H1 (cell line): ENCODE measurements at regions not wholly inside any gene's neighbourhood (a gene's known extent, or its start where the extent isn't known, plus 50 kb on each side); places are given as distances from the start of the nearest gene placed in this dataset.

Experiments used
- CTCF ChIA-PET: fragments of 300-600 bp; sonication (Branson Sonifier 250); formaldehyde crosslinking; loops from one replicate; lab custom pipeline; 2021; ENCODE audit not compliant: partially characterized antibody; lab: Charles Lee
- POLR2A ChIA-PET: fragments of 300-600 bp; sonication (Branson Sonifier 250); formaldehyde crosslinking; loops from one replicate; lab custom pipeline; 2021; ENCODE audit warnings: inconsistent platforms; ENCODE audit not compliant: partially characterized antibody; lab: Charles Lee
- DNase-seq, 2 experiments: peaks; one replicate each; pipeline versions ENCODE4 v3.0.0 to v3.0.0-alpha.2; 2010 to 2022; ENCODE audit warnings: low spot score in 2 of 2, low read depth in 1 of 2, mixed read lengths in 1 of 2
- FAIRE-seq: peaks from 2 replicates; lab custom pipeline; 2011; peaks lifted over from hg19 to GRCh38; lab: Jason Lieb, UNC
- H2AFZ ChIP-seq: 2 replicates; pipeline ENCODE4 v1.8.1; 2012; ENCODE audit warnings: low read length, inconsistent platforms
- H2AK5ac ChIP-seq: 2 replicates; pipeline ENCODE4 v1.6.1; 2013; ENCODE audit warnings: low read depth, low read length
- H2BK120ac ChIP-seq: replicated peaks from 2 replicates; pipeline ENCODE3; 2013; ENCODE audit warnings: low read depth, low read length, inconsistent platforms
- H2BK12ac ChIP-seq: 2 replicates; pipeline ENCODE4 v1.6.1; 2013; ENCODE audit warnings: low read depth, low read length
- H2BK15ac ChIP-seq: 2 replicates; pipeline ENCODE4 v1.6.1; 2013; ENCODE audit warnings: low read length
- H2BK20ac ChIP-seq: 2 replicates; pipeline ENCODE4 v1.6.1; 2013; ENCODE audit warnings: low read length
- H2BK5ac ChIP-seq: 2 replicates; pipeline ENCODE4 v1.6.1; 2013; ENCODE audit warnings: low read depth, low read length
- H3K14ac ChIP-seq: 2 replicates; pipeline ENCODE4 v1.6.1; 2013; ENCODE audit warnings: inconsistent platforms; ENCODE audit not compliant: insufficient read length
- H3K18ac ChIP-seq: 2 replicates; pipeline ENCODE4 v1.6.1; 2013; ENCODE audit warnings: low read length; ENCODE audit errors: extremely low read depth
- H3K23ac ChIP-seq: 2 replicates; pipeline ENCODE4 v1.6.1; 2013; ENCODE audit warnings: inconsistent platforms; ENCODE audit not compliant: insufficient read length
- H3K23me2 ChIP-seq: 2 replicates; pipeline ENCODE4 v1.6.1; 2013; ENCODE audit warnings: low read depth, low read length
- H3K27ac ChIP-seq: 2 replicates; pipeline ENCODE4 v1.6.1; 2011; ENCODE audit warnings: low read depth, low read length, inconsistent platforms
- H3K27me3 ChIP-seq, 4 experiments: replicated peaks in 1 of 4; 1 replicate in 1 of 4; 2 replicates in 3 of 4; pipeline versions ENCODE4 v1.6.1 to v1.8.1; 2011 to 2013; ENCODE audit warnings: low read length in 3 of 4, mild to moderate bottlenecking in 3 of 4, inconsistent platforms in 2 of 4, mixed read lengths in 2 of 4, moderate library complexity in 1 of 4; ENCODE audit not compliant: control insufficient read depth in 3 of 4, insufficient read depth in 3 of 4; ENCODE audit errors: extremely low read depth in 1 of 4
- H3K36me3 ChIP-seq, 4 experiments: 2 replicates each; pipeline versions ENCODE4 v1.6.1 to v1.8.1; 2011 to 2013; ENCODE audit warnings: mild to moderate bottlenecking in 4 of 4, low read length in 3 of 4, moderate library complexity in 2 of 4, control low read depth in 1 of 4, inconsistent platforms in 1 of 4; ENCODE audit not compliant: insufficient read depth in 4 of 4, control insufficient read depth in 2 of 4
- H3K4ac ChIP-seq: replicated peaks from 2 replicates; pipeline ENCODE3; 2013; ENCODE audit warnings: low read length, low read depth, mixed read lengths, inconsistent platforms; ENCODE audit not compliant: insufficient read length
- H3K4me1 ChIP-seq, 4 experiments: replicated peaks in 1 of 4; 1 replicate in 1 of 4; 2 replicates in 3 of 4; pipeline versions ENCODE4 v1.6.1 to v1.8.1; 2011 to 2013; ENCODE audit warnings: low read length in 3 of 4, inconsistent platforms in 2 of 4, mixed read lengths in 1 of 4; ENCODE audit not compliant: insufficient read depth in 4 of 4, control insufficient read depth in 3 of 4
- H3K4me2 ChIP-seq, 2 experiments: 2 replicates each; pipeline versions ENCODE4 v1.6.1 to v1.8.1; 2011 to 2013; ENCODE audit warnings: low read depth in 2 of 2, low read length in 2 of 2, control low read depth in 1 of 2, inconsistent platforms in 1 of 2, mild to moderate bottlenecking in 1 of 2; ENCODE audit not compliant: insufficient read depth in 1 of 2
- H3K4me3 ChIP-seq, 4 experiments: fragments of 200-600, 300-600 bp in 1 of 4; sonication (generic), shearing (Covaris generic), sonication (Bioruptor Twin) in 1 of 4; 2 replicates each; pipeline versions ENCODE4 v1.5.1 to v1.8.1; 2011 to 2016; ENCODE audit warnings: low read length in 4 of 4, low read depth in 3 of 4, control low read depth in 2 of 4, inconsistent platforms in 2 of 4, mild to moderate bottlenecking in 2 of 4, mixed read lengths in 1 of 4, moderate library complexity in 1 of 4; ENCODE audit not compliant: insufficient read depth in 2 of 4; ENCODE audit errors: extremely low read depth in 1 of 4
- H3K56ac ChIP-seq: replicated peaks from 2 replicates; pipeline ENCODE3; 2013; ENCODE audit warnings: low read depth, mild to moderate bottlenecking, mixed read lengths, low read length, inconsistent platforms; ENCODE audit not compliant: insufficient read length
- H3K79me1 ChIP-seq: 2 replicates; pipeline ENCODE4 v1.6.1; 2013; ENCODE audit warnings: low read depth, low read length, control low read depth
- H3K79me2 ChIP-seq, 2 experiments: 2 replicates each; pipeline versions ENCODE4 v1.6.1 to v1.8.1; 2012 to 2013; ENCODE audit warnings: low read length in 2 of 2, mild to moderate bottlenecking in 2 of 2, inconsistent platforms in 1 of 2; ENCODE audit not compliant: insufficient read depth in 2 of 2, control insufficient read depth in 1 of 2
- H3K9ac ChIP-seq, 4 experiments: replicated peaks in 1 of 4; 1 replicate in 1 of 4; 2 replicates in 3 of 4; pipeline versions ENCODE4 v1.6.1 to v1.8.1; 2011 to 2013; ENCODE audit warnings: low read depth in 3 of 4, low read length in 3 of 4, control low read depth in 2 of 4, mild to moderate bottlenecking in 2 of 4, moderate library complexity in 2 of 4, inconsistent platforms in 1 of 4; ENCODE audit errors: extremely low read depth in 1 of 4
- H3K9me3 ChIP-seq, 2 experiments: 2 replicates each; pipeline versions ENCODE4 v1.6.1 to v1.8.1; 2012 to 2013; ENCODE audit warnings: mild to moderate bottlenecking in 2 of 2, moderate library complexity in 2 of 2, control low read depth in 1 of 2, inconsistent platforms in 1 of 2, low read depth in 1 of 2, low read length in 1 of 2, mixed read lengths in 1 of 2; ENCODE audit not compliant: insufficient read depth in 2 of 2
- H4K20me1 ChIP-seq, 2 experiments: replicated peaks in 1 of 2; 2 replicates each; pipeline versions ENCODE3 to v1.8.1; 2011 to 2013; ENCODE audit warnings: inconsistent platforms in 2 of 2, low read length in 2 of 2, mild to moderate bottlenecking in 1 of 2; ENCODE audit not compliant: insufficient read depth in 2 of 2, control insufficient read depth in 1 of 2
- H4K5ac ChIP-seq: 2 replicates; pipeline ENCODE4 v1.6.1; 2013; ENCODE audit warnings: low read length, low read depth, mixed read lengths, inconsistent platforms; ENCODE audit not compliant: insufficient read length
- H4K8ac ChIP-seq: 2 replicates; pipeline ENCODE4 v1.8.0; 2013; ENCODE audit warnings: mild to moderate bottlenecking, moderate library complexity, low read length, inconsistent platforms; ENCODE audit not compliant: insufficient read depth; ENCODE audit errors: extremely low read depth
- H4K91ac ChIP-seq: replicated peaks from 2 replicates; pipeline ENCODE3; 2013; ENCODE audit warnings: low read length, mixed read lengths, inconsistent platforms; ENCODE audit not compliant: insufficient read length
- ATF3 ChIP-seq: IDR thresholded peaks from 2 replicates; pipeline ENCODE4 v1.6.1; 2011; ENCODE audit warnings: low read depth, mild to moderate bottlenecking, low read length; ENCODE audit not compliant: insufficient read depth
- BRCA1 ChIP-seq: IDR thresholded peaks from 2 replicates; pipeline ENCODE4 v1.6.1; 2012; ENCODE audit warnings: low read depth, low read length, improper control_type of control experiment
- CTCF ChIP-seq, 3 experiments: IDR thresholded peaks; 1 replicate in 2 of 3; 2 replicates in 1 of 3; pipeline versions ENCODE4 v1.5.1 to v1.6.1; 2011; ENCODE audit warnings: low read length in 3 of 3, mild to moderate bottlenecking in 3 of 3, inconsistent platforms in 2 of 3, low read depth in 1 of 3, moderate library complexity in 1 of 3; ENCODE audit not compliant: insufficient read depth in 1 of 3; ENCODE audit errors: control extremely low read depth in 1 of 3
- KDM4A ChIP-seq: IDR thresholded peaks from one replicate; pipeline ENCODE4 v1.7.1; 2012; ENCODE audit warnings: low read depth, mild to moderate bottlenecking, moderate library complexity, low read length, inconsistent platforms; ENCODE audit not compliant: severe bottlenecking
- MAX ChIP-seq: IDR thresholded peaks from 2 replicates; pipeline ENCODE4 v1.6.1; 2012; ENCODE audit warnings: inconsistent platforms
- POLR2AphosphoS5 ChIP-seq: IDR thresholded peaks from 2 replicates; pipeline ENCODE4 v1.6.1; 2011; ENCODE audit warnings: low read depth, low read length
- RFX5 ChIP-seq: IDR thresholded peaks from 2 replicates; pipeline ENCODE4 v1.6.1; 2011; ENCODE audit warnings: low read depth, low read length, improper control_type of control experiment, borderline replicate concordance
- WGBS, 2 experiments: shearing (Covaris generic) in 1 of 2; methylation state at CpG; one replicate each; pipeline versions ENCODE4 v1.1.6 to v1.1.7; 2013 to 2015; ENCODE audit warnings: low lambda C conversion rate in 2 of 2, mixed read lengths in 2 of 2, inconsistent platforms in 1 of 2, low coverage in 1 of 2, missing lambda C conversion rate in 1 of 2; ENCODE audit not compliant: insufficient replicate concordance in 2 of 2, insufficient coverage in 1 of 2, insufficient read length in 1 of 2; ENCODE audit errors: extremely low coverage in 1 of 2, missing lambda C conversion rate in 1 of 2; 5-methylcytosine and 5-hydroxymethylcytosine counted together

- CTCF ChIA-PET, result no interaction called here
- no peak for FAIRE-seq
- H2BK120ac ChIP-seq, result no peak overlapping the region
Observed at GRCh38 chr1:181353526-181353925, 129.8 kb upstream of the CACNA1E start.

More at GRCh38 chr1:181353526-181353925, 129.8 kb upstream of the CACNA1E start:
- Histone ChIP-seq H3K36me3 (no peaks in the 10 kb centered on the region), H3K79me2 (no peaks in the 10 kb centered on the region), H4K8ac (no peak overlapping the region), H2AFZ (no peak overlapping the region), H3K9me3 (no peaks in the 10 kb centered on the region), H2BK12ac (no peak overlapping the region), H2BK15ac (no peak overlapping the region), H3K23me2 (no peaks in the 10 kb centered on the region; the same call in 1 of the 2 replicates), H2BK20ac (no peak overlapping the region)
- 93% methylated on average over 1 of the region's 1 CpG; no CpG with 5 or more reads in 1 of the 2 experiments for WGBS, 2 experiments
- TF ChIP-seq CTCF (IDR thresholded peaks at IDR 0.05; ENCODE audit: control extremely low read depth in 1 of 3, insufficient read depth in 1 of 3, low read depth in 1 of 3, low read length in 3 of 3), result no peak
- TF ChIP-seq RFX5, result no peak
- no peak for TF ChIP-seq MAX
- no peak for TF ChIP-seq KDM4A
- no peak for TF ChIP-seq BRCA1
- no peak for TF ChIP-seq ATF3
- TF ChIP-seq POLR2AphosphoS5, result no peak
- TF ChIP-seq, all 59 proteins: peak for 0
- no peak for DNase-seq
- Histone ChIP-seq H4K20me1 (no peaks in the 10 kb centered on the region), H4K91ac (no peak overlapping the region), H3K79me1 (no peaks in the 10 kb centered on the region), H3K14ac (no peak overlapping the region), H3K4me1 (no peaks in the 10 kb centered on the region), H3K27me3 (no peaks in the 10 kb centered on the region), H3K9ac (no peak overlapping the region), H3K4ac (no peak overlapping the region), H2AK5ac (no peak overlapping the region), H3K4me2 (no peak overlapping the region), H2BK5ac (no peak overlapping the region), H3K23ac (no peak overlapping the region), H3K4me3 (no peak overlapping the region), H4K5ac (no peak overlapping the region), H3K18ac (no peak overlapping the region), H3K27ac (no peak overlapping the region), H3K56ac (no peak overlapping the region)
- POLR2A ChIA-PET, result no interaction called here
